T-helper 17 cell (primary cell): ENCODE measurements at regions not wholly inside any gene's neighbourhood (a gene's known extent, or its start where the extent isn't known, plus 50 kb on each side); places are given as distances from the start of the nearest gene placed in this dataset.

Source experiments
- ATAC-seq: fragments of 150-1000 bp; cut with Tn5 transposase; 2 replicates; pipeline ENCODE4 v1.10.0; 2021; ENCODE audit warnings: mild to moderate bottlenecking, moderate library complexity
- DNase-seq, 3 donors: peaks; one replicate each; pipeline versions ENCODE4 v3.0.0 to v3.0.0-alpha.2; 2020 to 2021
- H3K9me3 ChIP-seq: one replicate; pipeline ENCODE4 v1.7.0; 2013; ENCODE audit warnings: low read length, mild to moderate bottlenecking; ENCODE audit not compliant: control insufficient read depth, poor library complexity, severe bottlenecking
- H3K27ac Mint-ChIP-seq: one replicate; pipeline ENCODE4 v1.8.0; 2022; ENCODE audit warnings: mild to moderate bottlenecking, moderate library complexity, mixed read lengths
- H3K27me3 Mint-ChIP-seq: one replicate; pipeline ENCODE4 v1.8.0; 2022; ENCODE audit warnings: mixed read lengths
- H3K36me3 Mint-ChIP-seq: one replicate; pipeline ENCODE4 v1.8.0; 2022; ENCODE audit warnings: low read depth, mixed read lengths
- H3K4me1 Mint-ChIP-seq: one replicate; pipeline ENCODE4 v1.8.0; 2022; ENCODE audit warnings: mild to moderate bottlenecking, mixed read lengths
- H3K4me3 Mint-ChIP-seq: one replicate; pipeline ENCODE4 v1.8.0; 2022; ENCODE audit warnings: mild to moderate bottlenecking, moderate library complexity, mixed read lengths

GRCh38 chr14:95398630-95399547 lies 79.2 kb upstream of the CLMN start:
- Mint-ChIP-seq H3K4me1 (no peaks in the 10 kb centered on the region), H3K27ac (no peak overlapping the region), H3K27me3 (no peaks in the 10 kb centered on the region), H3K36me3 (no peaks in the 10 kb centered on the region), H3K4me3 (no peak overlapping the region)
- no peak for ATAC-seq
- no peak for DNase-seq
- no peaks in the 10 kb centered on the region for H3K9me3 ChIP-seq

DNA sequence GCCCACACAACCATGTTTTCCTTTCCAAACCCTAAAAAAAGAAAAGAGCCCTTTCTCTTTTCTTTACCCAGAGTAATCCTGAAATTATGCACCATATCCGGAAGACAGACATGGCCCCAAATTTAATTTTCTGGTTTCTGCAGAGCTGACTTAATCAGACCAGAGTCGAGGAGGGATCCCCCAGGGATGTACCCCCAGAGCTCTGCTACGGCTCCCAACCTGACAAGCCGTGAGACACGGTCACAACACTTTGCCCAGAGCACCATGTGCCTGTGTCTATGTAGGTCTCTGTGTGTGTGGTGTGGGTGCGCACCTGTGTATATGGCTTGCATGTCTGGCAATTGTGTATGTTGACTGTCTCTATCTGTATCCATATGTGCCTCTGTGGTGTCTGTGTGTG lies 77.6 kb upstream of the CLMN start:
- H3K27me3 Mint-ChIP-seq, result no peaks in the 10 kb centered on the region
- ATAC-seq (no peak), DNase-seq (no peak)
- H3K27ac Mint-ChIP-seq, result no peak overlapping the region
- H3K4me3 Mint-ChIP-seq, result no peak overlapping the region
- no peaks in the 10 kb centered on the region for H3K9me3 ChIP-seq
- no peaks in the 10 kb centered on the region for H3K4me1 Mint-ChIP-seq
- no peaks in the 10 kb centered on the region for H3K36me3 Mint-ChIP-seq

DNA sequence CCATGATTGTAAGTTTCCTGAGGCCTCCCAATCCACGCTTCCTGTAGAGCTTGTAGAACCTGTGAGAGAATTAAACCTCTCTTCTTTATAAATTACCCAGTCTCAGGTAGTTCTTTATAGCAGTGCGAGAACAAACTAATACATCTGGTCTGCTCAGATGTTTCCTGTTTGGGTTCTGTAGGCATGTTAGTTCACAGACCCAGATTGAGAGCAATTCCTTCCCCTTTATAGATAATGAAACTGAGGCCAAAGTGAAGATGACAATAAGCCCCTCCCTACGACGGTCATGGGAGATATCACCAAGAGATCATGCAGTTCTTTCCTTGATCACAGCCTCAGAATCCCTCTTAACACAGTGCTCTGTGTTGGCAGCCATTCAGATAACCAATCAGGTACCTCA lies 76.5 kb upstream of the CLMN start:
- Mint-ChIP-seq H3K27me3 (no peaks in the 10 kb centered on the region), H3K4me1 (no peaks in the 10 kb centered on the region), H3K4me3 (no peak overlapping the region), H3K27ac (no peak overlapping the region), H3K36me3 (no peaks in the 10 kb centered on the region)
- no peak for DNase-seq
- no peaks in the 10 kb centered on the region for H3K9me3 ChIP-seq
- ATAC-seq, result peak; percentile 49

DNA sequence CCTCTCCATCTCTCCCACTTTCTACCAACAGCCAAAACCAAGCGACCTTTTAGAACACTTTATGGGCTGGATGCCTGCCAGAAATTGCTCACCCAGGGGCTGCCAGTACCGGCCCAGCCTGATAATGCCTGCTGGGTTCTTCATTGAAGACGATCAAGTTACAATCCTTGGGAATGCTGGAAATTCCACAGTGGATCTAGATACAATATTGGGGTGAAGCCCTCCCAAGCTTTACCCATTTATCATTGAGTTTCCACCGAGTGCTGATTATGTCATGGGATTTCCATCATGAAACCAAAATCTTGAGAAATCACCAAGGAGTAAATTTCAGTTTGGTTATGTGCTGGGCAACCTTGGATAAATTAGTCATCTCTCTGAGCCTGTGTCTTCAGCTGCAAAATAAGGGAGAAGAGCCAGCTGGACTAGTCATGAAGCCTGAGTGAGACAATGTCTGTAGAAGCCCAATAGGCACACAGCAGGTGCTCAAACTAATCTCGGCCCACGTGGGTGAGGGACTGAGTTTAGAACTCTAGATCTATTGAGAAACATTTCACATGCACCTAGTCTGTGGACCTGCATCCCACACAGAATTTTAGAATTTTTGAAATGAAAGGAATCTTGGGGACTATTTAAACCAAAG lies 75.5 kb upstream of the CLMN start:
- H3K4me1 Mint-ChIP-seq, result no peaks in the 10 kb centered on the region
- H3K4me3 Mint-ChIP-seq, result no peak overlapping the region
- DNase-seq, result no peak
- no peaks in the 10 kb centered on the region for H3K27me3 Mint-ChIP-seq
- no peak overlapping the region for H3K27ac Mint-ChIP-seq
- H3K9me3 ChIP-seq, result no peaks in the 10 kb centered on the region
- no peaks in the 10 kb centered on the region for H3K36me3 Mint-ChIP-seq
- ATAC-seq, result no peak

DNA sequence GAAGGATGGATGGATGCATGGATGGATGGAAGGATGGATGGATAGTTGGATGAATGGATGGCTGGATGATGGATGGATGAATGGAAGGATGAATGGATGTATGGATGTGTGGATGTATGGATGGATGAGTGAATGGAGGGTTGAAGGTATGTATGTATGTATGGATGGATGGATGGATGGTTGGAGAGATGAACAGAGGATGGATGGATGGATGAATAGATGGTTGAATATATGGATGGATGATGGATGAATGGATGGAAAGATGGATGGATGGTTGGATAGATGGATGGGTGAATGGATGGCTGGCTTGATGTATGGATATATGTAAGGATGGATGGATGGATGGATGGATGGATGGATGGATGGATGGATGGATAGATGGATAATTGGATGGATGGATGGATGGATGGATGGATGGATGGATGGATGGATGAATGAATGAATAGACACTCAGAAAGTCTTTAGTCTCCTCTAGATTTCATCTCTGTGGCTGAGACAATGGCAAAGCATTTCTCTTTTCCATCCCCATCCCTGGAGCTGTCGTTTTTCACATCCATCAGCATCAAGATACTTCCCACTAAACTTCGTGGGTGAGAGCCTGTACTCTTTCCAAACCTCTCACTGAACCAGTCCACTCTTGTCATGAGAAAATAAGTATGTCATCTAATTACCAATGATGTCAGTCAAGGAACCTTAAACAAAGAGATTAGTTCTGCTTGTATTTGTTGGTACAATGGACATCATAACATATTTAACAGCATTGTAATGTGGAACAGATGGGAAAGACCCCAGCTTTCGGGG lies 74.8 kb upstream of the CLMN start:
- DNase-seq (no peak), ATAC-seq (no peak)
- Mint-ChIP-seq H3K27ac (no peak overlapping the region), H3K36me3 (no peaks in the 10 kb centered on the region), H3K4me1 (no peaks in the 10 kb centered on the region), H3K4me3 (no peak overlapping the region), H3K27me3 (no peaks in the 10 kb centered on the region)
- H3K9me3 ChIP-seq, result no peaks in the 10 kb centered on the region

DNA sequence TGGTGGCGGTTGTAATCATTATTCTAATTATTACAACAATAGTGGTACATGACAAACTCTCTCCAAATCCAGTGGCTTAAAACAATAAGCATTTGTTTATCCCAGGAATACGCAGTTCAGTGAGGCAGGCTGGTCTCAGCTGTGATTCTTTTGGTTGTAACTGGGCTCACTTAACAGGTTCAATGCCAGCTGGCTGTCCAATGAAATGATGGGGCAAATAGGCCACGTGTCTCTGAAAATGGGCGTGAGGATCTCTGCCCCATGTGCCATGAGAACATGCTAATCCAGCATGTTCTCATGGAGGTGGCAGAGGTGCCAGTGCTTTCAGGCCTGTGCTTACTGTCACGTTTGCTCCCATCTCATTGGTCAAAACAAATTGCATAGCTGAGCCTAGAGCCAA lies 73.1 kb upstream of the CLMN start:
- H3K27ac Mint-ChIP-seq, result no peak overlapping the region
- no peak for DNase-seq
- ATAC-seq, result no peak
- no peak overlapping the region for H3K4me3 Mint-ChIP-seq
- no peaks in the 10 kb centered on the region for H3K4me1 Mint-ChIP-seq
- no peaks in the 10 kb centered on the region for H3K9me3 ChIP-seq
- H3K27me3 Mint-ChIP-seq, result peaks cover 10% of the 10 kb centered on the region
- H3K36me3 Mint-ChIP-seq, result peaks cover 2% of the 10 kb centered on the region

- no peaks in the 10 kb centered on the region for H3K4me1 Mint-ChIP-seq
- no peak for DNase-seq
These were observed 71.6 kb upstream of the CLMN start for GRCh38 chr14:95391331-95391730.

GRCh38 chr14:95389471-95390011 lies 69.8 kb upstream of the CLMN start:
- DNase-seq, result no peak
- ATAC-seq, result no peak
- no peak overlapping the region for H3K4me3 Mint-ChIP-seq
- peaks cover 2% of the 10 kb centered on the region for H3K36me3 Mint-ChIP-seq
- H3K27me3 Mint-ChIP-seq, result peaks cover 36% of the 10 kb centered on the region
- H3K9me3 ChIP-seq, result no peaks in the 10 kb centered on the region
- no peak overlapping the region for H3K27ac Mint-ChIP-seq
- H3K4me1 Mint-ChIP-seq, result no peaks in the 10 kb centered on the region

More at GRCh38 chr14:95391331-95391730, 71.6 kb upstream of the CLMN start:
- no peak overlapping the region for H3K27ac Mint-ChIP-seq
- H3K4me3 Mint-ChIP-seq, result no peak overlapping the region
- peaks cover 2% of the 10 kb centered on the region for H3K36me3 Mint-ChIP-seq
- peaks cover 21% of the 10 kb centered on the region for H3K27me3 Mint-ChIP-seq
- ATAC-seq, result no peak
- H3K9me3 ChIP-seq, result no peaks in the 10 kb centered on the region

- Mint-ChIP-seq H3K27ac (no peak overlapping the region), H3K4me1 (no peaks in the 10 kb centered on the region), H3K27me3 (peaks cover 43% of the 10 kb centered on the region), H3K4me3 (no peak overlapping the region), H3K36me3 (peaks cover 3% of the 10 kb centered on the region)
- ATAC-seq (no peak), DNase-seq (no peak)
- H3K9me3 ChIP-seq, result no peaks in the 10 kb centered on the region
These were observed 69.0 kb upstream of the CLMN start for GRCh38 chr14:95388699-95389098.

GRCh38 chr14:95387826-95388445 lies 68.2 kb upstream of the CLMN start:
- Mint-ChIP-seq H3K27ac (no peak overlapping the region), H3K4me3 (no peak overlapping the region), H3K36me3 (peaks cover 3% of the 10 kb centered on the region), H3K4me1 (no peaks in the 10 kb centered on the region), H3K27me3 (peaks cover 43% of the 10 kb centered on the region)
- H3K9me3 ChIP-seq, result no peaks in the 10 kb centered on the region
- no peak for ATAC-seq
- DNase-seq, result no peak

DNA sequence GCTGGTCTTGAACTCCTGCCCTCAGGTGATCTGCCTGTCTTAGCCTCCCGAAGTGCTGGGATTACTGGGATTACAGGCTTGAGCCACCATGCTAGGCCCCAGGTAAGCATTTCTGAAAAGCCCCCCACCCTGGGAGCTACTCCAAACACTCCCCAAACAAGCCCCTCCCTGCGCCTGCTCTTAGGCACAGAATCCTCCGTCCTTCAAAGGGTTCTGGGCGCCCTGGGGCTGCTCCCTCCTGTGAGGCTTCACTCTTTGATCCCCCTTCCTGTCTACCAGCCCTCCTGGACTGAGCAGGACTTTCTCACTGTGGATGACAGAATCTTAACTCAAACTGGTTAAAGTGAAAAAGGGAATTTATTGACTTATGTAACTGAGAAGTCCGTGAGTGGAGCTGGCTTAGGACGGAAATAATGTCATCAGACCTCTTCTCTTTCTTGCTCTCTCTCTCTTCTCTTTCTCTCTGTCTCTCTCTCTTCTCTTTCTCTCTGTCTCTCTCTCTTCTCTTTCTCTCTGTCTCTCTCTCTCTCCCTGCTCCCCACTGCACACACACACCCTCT lies 66.9 kb upstream of the CLMN start:
- Mint-ChIP-seq H3K36me3 (peaks cover 3% of the 10 kb centered on the region), H3K27ac (no peak overlapping the region), H3K4me3 (no peak overlapping the region), H3K27me3 (peaks cover 43% of the 10 kb centered on the region), H3K4me1 (no peaks in the 10 kb centered on the region)
- no peak for ATAC-seq
- H3K9me3 ChIP-seq, result no peaks in the 10 kb centered on the region
- no peak for DNase-seq

GRCh38 chr14:95385701-95386100 lies 66.0 kb upstream of the CLMN start:
- Mint-ChIP-seq H3K36me3 (peaks cover 3% of the 10 kb centered on the region), H3K4me1 (no peaks in the 10 kb centered on the region), H3K27me3 (peaks cover 43% of the 10 kb centered on the region), H3K27ac (no peak overlapping the region), H3K4me3 (no peak overlapping the region)
- no peak for ATAC-seq
- no peak for DNase-seq
- no peaks in the 10 kb centered on the region for H3K9me3 ChIP-seq
